ENCODE measurements at regions not wholly inside any gene's neighbourhood (a gene's known extent, or its start where the extent isn't known, plus 50 kb on each side); places are given as distances from the start of the nearest gene placed in this dataset.

DNA sequence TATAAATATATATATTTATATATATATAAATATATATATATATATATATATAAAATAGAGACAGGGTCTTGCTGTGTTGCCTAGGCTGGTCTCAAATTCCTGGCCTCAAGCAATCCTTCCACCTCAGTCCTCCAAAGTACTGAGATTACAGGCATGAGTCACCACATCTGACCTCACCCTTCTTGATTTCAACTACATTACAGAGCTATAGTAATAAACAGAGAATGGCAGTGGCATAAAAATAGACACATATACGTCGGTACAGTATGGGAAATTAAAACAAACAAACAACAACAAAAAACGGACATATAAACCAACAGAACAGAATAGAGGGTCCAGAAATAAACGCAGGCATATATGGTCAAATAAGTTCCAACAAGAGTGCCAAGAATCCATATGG is 77.6 kb upstream of the PPP1R3A start:
- Mint-ChIP-seq H3K4me1 (ENCODE audit: low read depth, unreplicated experiment) (peaks cover 10% of the 10 kb centered on the region), H3K4me3 (ENCODE audit: unreplicated experiment) (no peak overlapping the region), H3K27me3 (ENCODE audit: unreplicated experiment) (no peaks in the 10 kb centered on the region), H3K27ac (ENCODE audit: unreplicated experiment) (no peak overlapping the region), H3K9me3 (ENCODE audit: unreplicated experiment) (peaks cover 3% of the 10 kb centered on the region), H3K36me3 (ENCODE audit: unreplicated experiment) (peaks cover 6% of the 10 kb centered on the region)
- TF ChIP-seq, protein P1, sequence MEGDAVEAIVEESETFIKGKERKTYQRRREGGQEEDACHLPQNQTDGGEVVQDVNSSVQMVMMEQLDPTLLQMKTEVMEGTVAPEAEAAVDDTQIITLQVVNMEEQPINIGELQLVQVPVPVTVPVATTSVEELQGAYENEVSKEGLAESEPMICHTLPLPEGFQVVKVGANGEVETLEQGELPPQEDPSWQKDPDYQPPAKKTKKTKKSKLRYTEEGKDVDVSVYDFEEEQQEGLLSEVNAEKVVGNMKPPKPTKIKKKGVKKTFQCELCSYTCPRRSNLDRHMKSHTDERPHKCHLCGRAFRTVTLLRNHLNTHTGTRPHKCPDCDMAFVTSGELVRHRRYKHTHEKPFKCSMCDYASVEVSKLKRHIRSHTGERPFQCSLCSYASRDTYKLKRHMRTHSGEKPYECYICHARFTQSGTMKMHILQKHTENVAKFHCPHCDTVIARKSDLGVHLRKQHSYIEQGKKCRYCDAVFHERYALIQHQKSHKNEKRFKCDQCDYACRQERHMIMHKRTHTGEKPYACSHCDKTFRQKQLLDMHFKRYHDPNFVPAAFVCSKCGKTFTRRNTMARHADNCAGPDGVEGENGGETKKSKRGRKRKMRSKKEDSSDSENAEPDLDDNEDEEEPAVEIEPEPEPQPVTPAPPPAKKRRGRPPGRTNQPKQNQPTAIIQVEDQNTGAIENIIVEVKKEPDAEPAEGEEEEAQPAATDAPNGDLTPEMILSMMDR (IDR thresholded peaks at IDR 0.05; ENCODE audit: partially characterized antibody, unreplicated experiment), result no peak
- no peak for DNase-seq

DNA sequence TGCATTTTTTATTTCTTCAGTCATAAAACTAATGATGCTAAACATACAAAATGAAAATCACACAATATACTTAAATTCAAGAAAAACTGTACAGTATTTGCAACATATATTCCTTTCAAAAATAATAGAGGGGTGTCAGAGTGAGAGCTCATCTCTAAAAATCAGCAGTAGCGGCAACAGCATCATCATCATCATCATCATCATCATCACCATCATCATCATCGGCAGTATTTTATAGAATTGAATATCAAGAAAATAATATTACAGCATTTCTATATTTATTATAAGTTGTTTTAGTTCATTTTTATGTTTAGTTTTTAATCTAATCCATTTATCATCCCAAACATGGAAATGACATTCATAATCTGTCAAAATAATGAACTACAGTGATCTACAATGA is 67.4 kb upstream of the PPP1R3A start:
- H3K36me3 Mint-ChIP-seq (ENCODE audit: unreplicated experiment), result no peaks in the 10 kb centered on the region
- DNase-seq, result no peak
- TF ChIP-seq, protein P1 (IDR thresholded peaks at IDR 0.05; ENCODE audit: partially characterized antibody, unreplicated experiment), result no peak
- no peak overlapping the region for H3K27ac Mint-ChIP-seq (ENCODE audit: unreplicated experiment)
- no peaks in the 10 kb centered on the region for H3K27me3 Mint-ChIP-seq (ENCODE audit: unreplicated experiment)
- no peaks in the 10 kb centered on the region for H3K4me1 Mint-ChIP-seq (ENCODE audit: low read depth, unreplicated experiment)
- no peak overlapping the region for H3K4me3 Mint-ChIP-seq (ENCODE audit: unreplicated experiment)
- peaks cover 2% of the 10 kb centered on the region for H3K9me3 Mint-ChIP-seq (ENCODE audit: unreplicated experiment)

DNA sequence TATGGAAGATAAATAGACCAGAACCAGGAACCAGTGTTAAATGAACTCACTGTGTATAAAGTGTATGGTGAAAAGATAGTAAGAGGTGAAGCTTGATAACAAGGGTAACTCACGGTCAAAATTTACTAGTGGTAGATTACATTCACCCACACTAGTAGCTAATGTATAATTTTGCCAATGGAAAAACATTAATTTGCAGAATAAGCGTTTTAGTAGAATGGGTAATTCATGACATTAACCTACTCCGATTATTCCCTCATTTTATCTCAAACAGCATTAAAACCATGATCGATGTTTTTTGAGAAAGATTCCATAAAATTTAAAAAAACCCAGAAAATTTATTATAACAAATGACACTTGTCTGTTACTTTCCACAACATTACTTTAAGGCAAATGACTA is 57.7 kb upstream of the PPP1R3A start:
- Mint-ChIP-seq H3K36me3 (ENCODE audit: unreplicated experiment) (no peaks in the 10 kb centered on the region), H3K9me3 (ENCODE audit: unreplicated experiment) (peaks cover 2% of the 10 kb centered on the region), H3K4me1 (ENCODE audit: low read depth, unreplicated experiment) (peaks cover 4% of the 10 kb centered on the region), H3K27ac (ENCODE audit: unreplicated experiment) (no peak overlapping the region), H3K4me3 (ENCODE audit: unreplicated experiment) (no peak overlapping the region), H3K27me3 (ENCODE audit: unreplicated experiment) (no peaks in the 10 kb centered on the region)
- DNase-seq, result no peak
- TF ChIP-seq, protein P1 (IDR thresholded peaks at IDR 0.05; ENCODE audit: partially characterized antibody, unreplicated experiment), result no peak

DNA sequence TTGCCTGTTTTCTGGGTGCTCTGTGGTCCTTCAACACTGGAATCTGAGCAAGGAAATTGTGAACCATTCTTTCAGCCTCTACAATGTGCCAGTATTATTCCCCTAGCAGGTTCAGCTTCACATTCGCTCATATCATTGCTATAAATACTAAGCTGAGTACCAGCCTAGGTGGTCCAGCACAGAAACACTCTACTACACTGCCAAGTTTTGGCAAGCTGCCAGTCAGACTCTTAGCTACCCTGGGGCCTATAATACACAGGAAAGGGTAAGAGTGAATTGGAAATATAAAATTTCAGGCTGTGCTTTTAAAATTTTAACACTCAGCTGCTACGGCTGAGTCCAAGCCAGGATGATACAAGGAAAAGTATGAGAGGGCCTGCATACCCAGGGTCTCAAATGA is 49.9 kb upstream of the PPP1R3A start:
- H3K4me1 Mint-ChIP-seq (ENCODE audit: low read depth, unreplicated experiment), result no peaks in the 10 kb centered on the region
- H3K9me3 Mint-ChIP-seq (ENCODE audit: unreplicated experiment), result no peaks in the 10 kb centered on the region
- TF ChIP-seq, protein P1 (IDR thresholded peaks at IDR 0.05; ENCODE audit: partially characterized antibody, unreplicated experiment), result no peak
- no peaks in the 10 kb centered on the region for H3K27me3 Mint-ChIP-seq (ENCODE audit: unreplicated experiment)
- H3K36me3 Mint-ChIP-seq (ENCODE audit: unreplicated experiment), result no peaks in the 10 kb centered on the region
- no peak overlapping the region for H3K27ac Mint-ChIP-seq (ENCODE audit: unreplicated experiment)
- no peak overlapping the region for H3K4me3 Mint-ChIP-seq (ENCODE audit: unreplicated experiment)
- DNase-seq, result no peak
